Heart right ventricle (tissue), 16 donors: ENCODE measurements at regions not wholly inside any gene's neighbourhood (a gene's known extent, or its start where the extent isn't known, plus 50 kb on each side); places are given as distances from the start of the nearest gene placed in this dataset.

Experiments
- ATAC-seq, 8 donors: fragments of 200-7000 bp; cut with Tn5 transposase; one replicate each; pipeline ENCODE4 v1.9.1; 2020; ENCODE audit warnings: mild to moderate bottlenecking in 8 of 8, moderate library complexity in 8 of 8, moderate number of reproducible peaks in 1 of 8
- DNase-seq, 2 donors: peaks; one replicate each; pipeline ENCODE4 v3.0.0-alpha.2; 2020
- H3K27ac ChIP-seq, 10 donors: fragments of 200-600 bp; sonication (generic) in 2 of 10; one replicate each; pipeline versions ENCODE4 v1.5.0 to v1.8.0; 2020 to 2022; ENCODE audit warnings: mild to moderate bottlenecking in 3 of 10
- H3K27me3 ChIP-seq, 7 donors: fragments of 200-600 bp; one replicate each; pipeline ENCODE4 v1.8.0; 2021 to 2022; ENCODE audit warnings: mild to moderate bottlenecking in 2 of 7
- H3K36me3 ChIP-seq, 9 donors: fragments of 200-600 bp; sonication (generic) in 1 of 9; one replicate each; pipeline versions ENCODE4 v1.5.0 to v1.8.0; 2020 to 2022; ENCODE audit warnings: mild to moderate bottlenecking in 2 of 9
- H3K4me1 ChIP-seq, 9 donors: fragments of 200-600 bp; sonication (generic) in 1 of 9; one replicate each; pipeline versions ENCODE4 v1.5.0 to v1.8.0; 2020 to 2022; ENCODE audit warnings: mild to moderate bottlenecking in 4 of 9
- H3K4me3 ChIP-seq, 10 donors: fragments of 200-600 bp; sonication (generic) in 2 of 10; one replicate each; pipeline versions ENCODE4 v1.5.0 to v1.8.0; 2020 to 2022; ENCODE audit warnings: mild to moderate bottlenecking in 7 of 10, moderate library complexity in 2 of 10
- H3K9me3 ChIP-seq, 11 donors: fragments of 200-600 bp in 10 of 11; sonication (generic) in 2 of 11; one replicate each; pipeline versions ENCODE4 v1.5.0 to v1.8.0; 2013 to 2022; ENCODE audit warnings: mild to moderate bottlenecking in 2 of 11, control low read depth in 1 of 11, moderate library complexity in 1 of 11
- WGBS, 2 donors: extraction: QIAGEN DNeasy Blood & Tissue Kit; methylation state at CpG; one replicate each; pipeline ENCODE4 v1.1.7; 2013; ENCODE audit warnings: inconsistent platforms in 1 of 2; 5-methylcytosine and 5-hydroxymethylcytosine counted together
- intact Hi-C, 10 donors: fragments of 100-400 bp; cut with DNase I; formaldehyde crosslinking; loops; one replicate each; pipeline versions ENCODE4 v1.11.1 to v1.14.2; 2022
- TF ChIP-seq, protein P1 (sequence below), 9 donors: fragments of 200-600 bp; sonication (generic) in 2 of 9; IDR thresholded peaks; one replicate each; pipeline versions ENCODE4 v1.5.0 to v1.8.0; 2021 to 2022; ENCODE audit warnings: antibody characterized with exemption in 9 of 9, mild to moderate bottlenecking in 5 of 9, moderate library complexity in 1 of 9
- donor health status: Arrhythmogenic right ventricular cardiomyopathy.
- donor health status: ischemic (EF 13 %, LVEDD 7.1; RV severe dilation, severe dysfunction).
- donor health status: healthy with polysubstance abuse.
- donor health status: DM: no; HTN: yes; CAD: no.
- donor health status: DM: no; HTN: no; CAD: no.
- donor health status: ischemic (EF 25% LVEDD 6.9; RV normal size, moderate dysfunction).
- donor health status: ischemic (EF 25% LVEDD 5.7; RV mildly dilated, moderate dysfunction).
- donor health status: healthy.
- donor health status: DM: yes; HTN: yes; CAD: no.
- donor health status: Ischemic cardiomyopathy.
- donor health status: ischemic (EF 35%, LVEDD 5.7; RV mildly dilated, moderate dysfunction).
- donor health status: nonischemic (EF 11% LVEDD 7.7; RV severe dilation, severe dysfunction).
- donor health status: DM: yes; HTN: yes; CAD: no.
- donor health status: PGD.
- donor health status: ischemic (EF 29% LVEDD 5.4; RV normal size, mild dysfunction).
- donor health status: nonischemic (EF 23%, LVEDD 6.1; RV moderate dilation, normal function).

DNA sequence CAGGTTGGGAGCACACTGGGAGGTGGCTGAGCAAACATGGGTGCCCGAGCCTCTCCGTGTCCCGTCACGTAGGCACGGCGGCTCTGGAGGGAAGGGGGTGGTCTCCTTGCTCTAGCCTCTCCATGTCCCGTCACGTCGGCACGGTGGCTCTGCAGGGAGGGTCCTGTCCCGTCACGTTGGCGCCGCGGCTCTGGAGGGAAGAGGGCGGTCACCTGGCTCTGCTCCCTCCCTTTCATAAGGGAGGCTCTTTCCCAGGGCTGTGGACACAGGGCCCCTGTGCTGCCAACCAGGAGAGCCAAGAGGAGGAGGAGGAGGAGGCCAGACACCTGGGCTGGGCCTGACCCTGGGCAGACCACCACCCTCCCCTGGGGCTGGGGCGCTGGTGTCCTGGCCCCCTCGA is 1173.7 kb downstream of the BRD1 start:
- Histone ChIP-seq H3K27ac (peak overlapping the region in 1 of 10 donors; percentile 19), H3K27me3 (peaks cover 0 to 5% (median 0%) of the 10 kb centered on the region in 7 donors), H3K9me3 (peaks cover 0 to 10% (median 0%) of the 10 kb centered on the region in 11 donors), H3K4me3 (no peak overlapping the region), H3K4me1 (no peaks in the 10 kb centered on the region), H3K36me3 (no peaks in the 10 kb centered on the region)
- TF ChIP-seq, protein P1, sequence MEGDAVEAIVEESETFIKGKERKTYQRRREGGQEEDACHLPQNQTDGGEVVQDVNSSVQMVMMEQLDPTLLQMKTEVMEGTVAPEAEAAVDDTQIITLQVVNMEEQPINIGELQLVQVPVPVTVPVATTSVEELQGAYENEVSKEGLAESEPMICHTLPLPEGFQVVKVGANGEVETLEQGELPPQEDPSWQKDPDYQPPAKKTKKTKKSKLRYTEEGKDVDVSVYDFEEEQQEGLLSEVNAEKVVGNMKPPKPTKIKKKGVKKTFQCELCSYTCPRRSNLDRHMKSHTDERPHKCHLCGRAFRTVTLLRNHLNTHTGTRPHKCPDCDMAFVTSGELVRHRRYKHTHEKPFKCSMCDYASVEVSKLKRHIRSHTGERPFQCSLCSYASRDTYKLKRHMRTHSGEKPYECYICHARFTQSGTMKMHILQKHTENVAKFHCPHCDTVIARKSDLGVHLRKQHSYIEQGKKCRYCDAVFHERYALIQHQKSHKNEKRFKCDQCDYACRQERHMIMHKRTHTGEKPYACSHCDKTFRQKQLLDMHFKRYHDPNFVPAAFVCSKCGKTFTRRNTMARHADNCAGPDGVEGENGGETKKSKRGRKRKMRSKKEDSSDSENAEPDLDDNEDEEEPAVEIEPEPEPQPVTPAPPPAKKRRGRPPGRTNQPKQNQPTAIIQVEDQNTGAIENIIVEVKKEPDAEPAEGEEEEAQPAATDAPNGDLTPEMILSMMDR (IDR thresholded peaks at IDR 0.05) = no peak
- ATAC-seq = peak in 1 of 8 donors; percentile 51
- WGBS, 2 donors = 83 to 88% methylated on average over 18 of the region's 18 CpGs
- DNase-seq = no peak
- intact Hi-C loops = no loop called here

GRCh38 chr22:48653306-48653705 is 1174.4 kb downstream of the BRD1 start:
- DNase-seq (no peak), ATAC-seq (no peak)
- H3K36me3 ChIP-seq = no peaks in the 10 kb centered on the region
- H3K4me1 ChIP-seq = no peaks in the 10 kb centered on the region
- 74 to 79% methylated on average over 8 of the region's 8 CpGs for WGBS, 2 donors
- peaks cover 0 to 5% (median 0%) of the 10 kb centered on the region in 7 donors for H3K27me3 ChIP-seq
- H3K9me3 ChIP-seq = peaks cover 0 to 10% (median 0%) of the 10 kb centered on the region in 11 donors
- H3K27ac ChIP-seq = no peak overlapping the region
- H3K4me3 ChIP-seq = no peak overlapping the region
- TF ChIP-seq, protein P1 (IDR thresholded peaks at IDR 0.05) = no peak
- intact Hi-C loops = no loop called here

GRCh38 chr22:48652796-48653195 is 1174.9 kb downstream of the BRD1 start:
- Histone ChIP-seq H3K27me3 (peaks cover 0 to 5% (median 0%) of the 10 kb centered on the region in 7 donors), H3K4me3 (no peak overlapping the region), H3K4me1 (no peaks in the 10 kb centered on the region), H3K36me3 (no peaks in the 10 kb centered on the region), H3K27ac (no peak overlapping the region), H3K9me3 (peaks cover 0 to 10% (median 0%) of the 10 kb centered on the region in 11 donors)
- 85 to 91% methylated on average over 16 of the region's 16 CpGs for WGBS, 2 donors
- no peak for ATAC-seq
- TF ChIP-seq, protein P1 (IDR thresholded peaks at IDR 0.05) = no peak
- DNase-seq = no peak
- intact Hi-C loops = no loop called here

GRCh38 chr22:48651981-48652538 is 1175.6 kb downstream of the BRD1 start:
- H3K4me3 ChIP-seq = no peak overlapping the region
- peaks cover 0 to 10% (median 0%) of the 10 kb centered on the region in 11 donors for H3K9me3 ChIP-seq
- TF ChIP-seq, protein P1 (IDR thresholded peaks at IDR 0.05) = no peak
- WGBS, 2 donors = 87 to 88% methylated on average over 19 of the region's 19 CpGs
- ATAC-seq = no peak
- no peaks in the 10 kb centered on the region for H3K36me3 ChIP-seq
- H3K27me3 ChIP-seq = peaks cover 0 to 5% (median 0%) of the 10 kb centered on the region in 7 donors
- no peak for DNase-seq
- no peaks in the 10 kb centered on the region for H3K4me1 ChIP-seq
- no peak overlapping the region for H3K27ac ChIP-seq
- intact Hi-C loops = no loop called here
